ENCODE measurements at regions not wholly inside any gene's neighbourhood (a gene's known extent, or its start where the extent isn't known, plus 50 kb on each side); places are given as distances from the start of the nearest gene placed in this dataset.

DNA sequence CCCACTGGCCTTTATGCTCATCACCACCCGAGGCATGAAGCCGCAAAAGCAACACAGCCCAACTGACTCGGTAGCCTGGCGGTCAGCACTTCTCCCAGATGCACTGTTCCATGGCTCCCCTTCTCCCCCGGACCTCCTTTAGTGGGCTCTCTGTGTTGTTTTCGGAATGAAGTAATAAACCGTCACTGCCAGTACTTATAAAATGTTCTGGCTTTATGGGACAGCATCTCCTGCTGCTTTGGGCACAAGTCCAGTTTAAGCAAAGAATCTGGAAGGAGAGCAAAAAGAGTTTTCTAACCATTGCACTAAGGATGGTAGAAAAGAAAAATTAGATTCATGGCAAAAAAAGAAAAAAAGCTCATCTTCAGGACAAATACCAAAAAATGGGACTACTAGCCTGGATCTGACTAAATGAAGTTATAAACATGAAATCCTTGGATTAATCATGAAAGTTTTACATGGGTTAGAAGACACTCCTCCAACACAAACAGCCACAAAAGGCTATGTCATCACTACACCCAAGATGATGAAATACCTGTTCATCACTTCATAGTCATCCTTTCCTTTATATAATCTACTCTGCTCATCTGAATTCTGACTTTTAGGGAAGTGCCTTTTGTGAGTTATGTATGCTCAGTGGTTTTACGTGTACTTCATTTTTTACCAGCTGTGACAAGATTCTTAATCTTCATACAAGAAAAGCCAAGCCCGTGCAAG, 89.5 kb upstream of the UBE2E2 start:
- Histone ChIP-seq H3K27me3 (ENCODE audit: insufficient read depth, low read length) (no peaks in the 10 kb centered on the region), H3K9ac (ENCODE audit: extremely low read depth, insufficient read length, low read length) (no peak overlapping the region), H3K14ac (ENCODE audit: insufficient read depth, low read length) (no peak overlapping the region), H3T11ph (ENCODE audit: low read length) (no peak overlapping the region), H4K8ac (replicated peaks; ENCODE audit: insufficient read length, low read depth, low read length) (no peak overlapping the region), H2BK5ac (ENCODE audit: insufficient read length, low read length) (no peak overlapping the region), H2AK5ac (ENCODE audit: insufficient read length, low read length) (no peak overlapping the region), H2BK20ac (ENCODE audit: low read depth, low read length, poor library complexity, severe bottlenecking) (no peak overlapping the region), H2BK15ac (ENCODE audit: low read depth, low read length) (no peak overlapping the region), H3K4ac (ENCODE audit: low read depth, low read length) (no peak overlapping the region), H2BK120ac (ENCODE audit: low read depth, low read length, poor library complexity, severe bottlenecking) (no peak overlapping the region), H3K4me1 (ENCODE audit: insufficient read depth, low read length) (peaks cover 2% of the 10 kb centered on the region; the same call in 1 of the 2 replicates), H3K79me2 (ENCODE audit: insufficient read depth, low read length) (no peaks in the 10 kb centered on the region), H3K56ac (ENCODE audit: insufficient read length, low read depth, low read length) (no peak overlapping the region), H4K5ac (ENCODE audit: insufficient read length, low read depth, low read length) (no peak overlapping the region), H2BK12ac (ENCODE audit: insufficient read length, low read depth, low read length) (no peak overlapping the region), H4K20me1 (ENCODE audit: control insufficient read depth, insufficient read depth, insufficient read length) (no peaks in the 10 kb centered on the region), H3K18ac (ENCODE audit: insufficient read length, low read depth, low read length) (no peak overlapping the region), H3K27ac (ENCODE audit: insufficient read length, low read depth, low read length) (no peak overlapping the region), H3K23ac (ENCODE audit: insufficient read length, low read depth, low read length) (no peak overlapping the region), H4K91ac (ENCODE audit: insufficient read length, low read depth, low read length) (no peak overlapping the region), H3K23me2 (ENCODE audit: insufficient read length, low read depth, low read length, poor library complexity, severe bottlenecking) (no peaks in the 10 kb centered on the region), H3K4me2 (ENCODE audit: insufficient read depth, insufficient read length, low read length) (no peak overlapping the region), H3K79me1 (ENCODE audit: insufficient read depth, low read depth, low read length, poor library complexity, severe bottlenecking) (no peaks in the 10 kb centered on the region), H2AFZ (ENCODE audit: low read length) (no peak overlapping the region), H3K9me3 (ENCODE audit: control insufficient read depth, low read depth, low read length) (no peaks in the 10 kb centered on the region)
- Mint-ChIP-seq H3K27ac (no peak overlapping the region; a peak in 2 of 7 replicates), H3K9me3 (no peaks in the 10 kb centered on the region), H3K4me3 (no peak overlapping the region), H3K4me1 (peaks cover 11 to 14% of the 10 kb centered on the region in 2 experiments), H3K27me3 (ENCODE audit: low read depth) (no peaks in the 10 kb centered on the region), H3K36me3 (ENCODE audit: insufficient read depth in 1 of 3, low read depth in 3 of 3) (no peaks in the 10 kb centered on the region)
- no peak for DNase-seq
- WGBS (ENCODE audit: extremely low coverage, insufficient read length, low lambda C conversion rate) = no CpG with 5 or more reads among the region's 9 CpGs
- TF ChIP-seq, protein P1, sequence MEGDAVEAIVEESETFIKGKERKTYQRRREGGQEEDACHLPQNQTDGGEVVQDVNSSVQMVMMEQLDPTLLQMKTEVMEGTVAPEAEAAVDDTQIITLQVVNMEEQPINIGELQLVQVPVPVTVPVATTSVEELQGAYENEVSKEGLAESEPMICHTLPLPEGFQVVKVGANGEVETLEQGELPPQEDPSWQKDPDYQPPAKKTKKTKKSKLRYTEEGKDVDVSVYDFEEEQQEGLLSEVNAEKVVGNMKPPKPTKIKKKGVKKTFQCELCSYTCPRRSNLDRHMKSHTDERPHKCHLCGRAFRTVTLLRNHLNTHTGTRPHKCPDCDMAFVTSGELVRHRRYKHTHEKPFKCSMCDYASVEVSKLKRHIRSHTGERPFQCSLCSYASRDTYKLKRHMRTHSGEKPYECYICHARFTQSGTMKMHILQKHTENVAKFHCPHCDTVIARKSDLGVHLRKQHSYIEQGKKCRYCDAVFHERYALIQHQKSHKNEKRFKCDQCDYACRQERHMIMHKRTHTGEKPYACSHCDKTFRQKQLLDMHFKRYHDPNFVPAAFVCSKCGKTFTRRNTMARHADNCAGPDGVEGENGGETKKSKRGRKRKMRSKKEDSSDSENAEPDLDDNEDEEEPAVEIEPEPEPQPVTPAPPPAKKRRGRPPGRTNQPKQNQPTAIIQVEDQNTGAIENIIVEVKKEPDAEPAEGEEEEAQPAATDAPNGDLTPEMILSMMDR (conservative IDR thresholded peaks at IDR 0.05) = no peak
